Loucy (cell line): ENCODE measurements at regions not wholly inside any gene's neighbourhood (a gene's known extent, or its start where the extent isn't known, plus 50 kb on each side); places are given as distances from the start of the nearest gene placed in this dataset.

Experiments
- CTCF ChIP-seq: fragments of 200-600 bp; sonication (generic); conservative IDR thresholded peaks from 2 replicates; pipeline ENCODE4 v1.5.1; 2014; ENCODE audit warnings: mild to moderate bottlenecking, antibody characterized with exemption, low read length
- EZH2phosphoT487 ChIP-seq: fragments of 200-600 bp; IDR thresholded peaks from 2 replicates; pipeline ENCODE4 v1.6.1; 2018; ENCODE audit warnings: antibody characterized with exemption, mild to moderate bottlenecking, moderate library complexity, borderline replicate concordance

GRCh38 chr6:19408331-19408730 lies 428.8 kb upstream of the ID4 start:
- TF ChIP-seq CTCF (no peak), EZH2phosphoT487 (no peak)
